PC-9 (cell line): ENCODE measurements at regions not wholly inside any gene's neighbourhood (a gene's known extent, or its start where the extent isn't known, plus 50 kb on each side); places are given as distances from the start of the nearest gene placed in this dataset.

ENCODE experiments used
- CTCF ChIP-seq: fragments of 200-600 bp; sonication (generic); conservative IDR thresholded peaks from 2 replicates; pipeline ENCODE4 v1.6.1; 2017; ENCODE audit warnings: mixed run types, antibody characterized with exemption, mild to moderate bottlenecking, moderate library complexity
- EZH2 ChIP-seq: fragments of 200-600 bp; sonication (generic); IDR thresholded peaks from 2 replicates; pipeline ENCODE4 v1.8.0; 2017; ENCODE audit warnings: antibody characterized with exemption, low read depth

GRCh38 chr15:93257920-93258319, 168.9 kb upstream of the RGMA start:
- TF ChIP-seq CTCF = no peak
- TF ChIP-seq EZH2 = no peak
